Activated naive CD4-positive, alpha-beta T cell treated with anti-CD3 and anti-CD28 coated beads, Interleukin-2, amount 50 U/mL, for 72 hours (primary cell): ENCODE measurements at regions not wholly inside any gene's neighbourhood (a gene's known extent, or its start where the extent isn't known, plus 50 kb on each side); places are given as distances from the start of the nearest gene placed in this dataset.

Source experiments
- ATAC-seq, 2 donors: fragments of 150-1000 bp; cut with Tn5 transposase; 2 replicates each; pipeline ENCODE4 v1.10.0; 2021; ENCODE audit warnings: mild to moderate bottlenecking in 2 of 2, moderate library complexity in 2 of 2
- DNase-seq, 2 donors: peaks; one replicate each; pipeline ENCODE4 v3.0.0; 2021 to 2022; ENCODE audit warnings: low spot score in 2 of 2
- H3K27ac Mint-ChIP-seq, 2 donors: one replicate each; pipeline ENCODE4 v1.8.0; 2022; ENCODE audit warnings: mild to moderate bottlenecking in 2 of 2, mixed read lengths in 2 of 2
- H3K36me3 Mint-ChIP-seq, 2 donors: one replicate each; pipeline ENCODE4 v1.8.0; 2022; ENCODE audit warnings: mixed read lengths in 2 of 2
- H3K9me3 Mint-ChIP-seq, 2 donors: one replicate each; pipeline ENCODE4 v1.8.0; 2022; ENCODE audit warnings: mixed read lengths in 2 of 2

DNA sequence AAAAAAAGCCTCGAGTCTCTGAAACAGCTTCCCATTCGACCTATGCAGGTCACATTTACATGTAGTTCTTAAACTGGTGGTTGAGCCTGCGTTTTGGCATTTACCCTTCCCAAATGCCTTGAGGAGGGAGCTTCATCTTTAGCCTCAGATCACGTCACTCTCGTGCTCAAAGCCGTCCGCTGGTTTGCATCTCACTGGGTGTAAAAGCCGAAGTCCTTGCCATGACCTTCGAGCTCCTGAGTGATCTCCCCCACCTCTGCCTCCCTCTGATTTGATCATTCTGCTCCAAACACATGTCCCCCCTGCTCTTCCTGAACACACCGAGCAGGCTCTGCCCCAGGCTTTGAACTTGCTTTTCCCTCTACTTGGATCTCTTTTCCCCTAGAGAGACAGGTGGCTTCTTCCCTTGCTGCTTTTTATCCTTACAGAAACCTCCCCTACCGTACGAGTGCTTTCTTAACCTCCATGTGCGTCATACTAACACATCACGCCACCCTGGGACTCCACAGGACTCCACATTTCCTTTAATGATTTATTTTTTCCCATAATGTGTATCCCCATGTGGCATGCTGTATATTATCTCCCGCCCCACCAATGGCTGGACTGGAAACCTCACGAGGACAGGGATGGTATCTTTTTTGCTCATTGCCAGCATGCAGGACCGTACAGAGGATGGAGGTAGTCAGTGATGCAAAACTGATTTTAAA lies 610.7 kb downstream of the VRK1 start:
- Mint-ChIP-seq H3K36me3 (no peaks in the 10 kb centered on the region), H3K27ac (peak overlapping the region in 1 of 2 donors; percentile 81), H3K9me3 (no peaks in the 10 kb centered on the region)
- ATAC-seq (peak in 1 of 2 donors; percentile 50), DNase-seq (no peak)

GRCh38 chr14:97408503-97408902 lies 611.3 kb downstream of the VRK1 start:
- Mint-ChIP-seq H3K9me3 (no peaks in the 10 kb centered on the region), H3K27ac (peak overlapping the region in 1 of 2 donors; percentile 97), H3K36me3 (no peaks in the 10 kb centered on the region)
- DNase-seq (no peak), ATAC-seq (peak in 1 of 2 donors; percentile 17)

DNA sequence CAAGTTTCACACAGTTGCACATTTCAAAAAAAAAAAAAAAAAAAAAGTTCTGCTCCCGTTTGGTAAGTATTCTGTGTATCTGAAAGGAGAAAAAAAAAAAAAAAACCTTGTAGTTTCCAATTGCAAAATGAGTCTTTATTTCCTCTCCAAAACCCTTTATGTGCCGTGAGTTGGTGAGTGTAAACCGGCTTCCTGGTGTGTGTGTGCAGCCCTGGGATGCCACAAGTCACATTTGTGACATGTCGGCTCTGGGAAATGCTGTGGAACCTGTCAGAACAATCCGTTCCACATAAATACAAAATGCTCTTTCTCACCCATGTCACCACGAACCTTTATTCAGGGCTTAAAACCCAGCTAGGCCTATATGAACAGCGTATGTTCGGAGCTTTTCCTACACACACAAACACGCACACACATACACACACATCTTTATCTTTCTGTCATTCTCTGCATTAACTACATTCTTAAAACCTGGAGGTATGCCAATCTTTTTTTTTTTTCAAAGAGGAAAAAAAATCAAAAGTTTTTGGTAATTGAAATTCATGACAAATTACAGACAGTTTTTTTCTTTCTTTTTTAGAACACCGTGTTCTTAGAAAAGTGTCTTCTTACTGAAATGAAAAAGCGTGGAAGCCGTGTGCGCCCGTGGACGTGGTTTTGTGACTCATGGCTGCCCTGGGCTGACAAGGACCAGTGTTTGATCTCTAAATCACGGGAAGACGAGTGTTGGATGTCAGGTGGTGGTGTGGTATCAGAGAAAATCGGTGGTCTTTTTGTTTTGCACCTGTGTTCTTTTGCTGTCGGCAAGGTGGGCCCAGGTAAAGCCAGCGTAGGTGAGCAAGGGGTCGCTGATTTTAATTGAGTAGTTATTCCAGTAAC lies 612.0 kb downstream of the VRK1 start:
- Mint-ChIP-seq H3K36me3 (no peaks in the 10 kb centered on the region), H3K27ac (peak overlapping the region in 1 of 2 donors; percentile 97), H3K9me3 (no peaks in the 10 kb centered on the region)
- ATAC-seq (peak; percentile 83 to 91), DNase-seq (peak; percentile 50 to 68)

DNA sequence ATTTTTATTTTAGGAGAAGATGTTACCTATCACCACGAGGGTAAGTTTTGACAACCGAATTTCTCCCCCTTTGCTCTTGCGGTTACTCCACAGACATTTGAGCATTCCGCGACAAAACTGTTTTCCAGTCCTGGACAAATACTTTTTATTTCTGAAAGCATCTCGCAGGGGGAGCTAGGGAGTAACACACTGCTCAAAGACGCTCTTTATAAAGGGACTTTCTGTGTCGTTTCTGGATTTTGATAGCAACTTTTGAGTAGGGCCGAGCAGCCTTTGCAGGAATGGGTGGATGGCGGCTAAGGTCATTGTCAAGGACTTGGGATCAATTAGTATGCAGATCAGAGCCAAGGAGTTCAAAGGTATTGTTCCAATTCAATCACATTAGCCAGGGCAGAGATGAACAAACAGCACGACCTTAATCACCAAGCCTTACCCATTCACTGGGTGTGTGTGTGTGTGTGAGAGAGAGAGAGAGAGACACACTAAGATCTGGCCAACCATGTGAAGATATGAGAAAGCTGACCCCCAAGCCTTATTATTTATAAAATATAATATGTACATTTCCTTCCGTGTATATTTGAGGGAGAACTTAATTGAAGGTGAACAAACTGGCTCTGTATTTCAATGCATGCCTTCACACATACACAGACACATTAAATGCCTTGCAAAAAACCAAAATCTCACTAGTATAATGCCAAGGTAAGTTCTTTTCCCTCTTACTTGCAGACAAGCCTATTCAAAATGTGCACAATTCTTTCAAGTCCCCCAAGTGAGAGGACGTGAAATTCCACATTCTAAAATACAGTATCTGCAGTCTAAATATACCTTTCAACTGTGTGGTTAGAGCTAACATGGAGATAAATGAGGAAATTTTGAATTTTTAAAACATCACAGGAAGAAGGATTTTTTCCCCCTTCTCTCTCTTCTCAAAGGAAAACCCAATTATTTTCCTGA lies 613.8 kb downstream of the VRK1 start:
- no peaks in the 10 kb centered on the region for H3K9me3 Mint-ChIP-seq
- no peaks in the 10 kb centered on the region for H3K36me3 Mint-ChIP-seq
- ATAC-seq, result no peak

DNA sequence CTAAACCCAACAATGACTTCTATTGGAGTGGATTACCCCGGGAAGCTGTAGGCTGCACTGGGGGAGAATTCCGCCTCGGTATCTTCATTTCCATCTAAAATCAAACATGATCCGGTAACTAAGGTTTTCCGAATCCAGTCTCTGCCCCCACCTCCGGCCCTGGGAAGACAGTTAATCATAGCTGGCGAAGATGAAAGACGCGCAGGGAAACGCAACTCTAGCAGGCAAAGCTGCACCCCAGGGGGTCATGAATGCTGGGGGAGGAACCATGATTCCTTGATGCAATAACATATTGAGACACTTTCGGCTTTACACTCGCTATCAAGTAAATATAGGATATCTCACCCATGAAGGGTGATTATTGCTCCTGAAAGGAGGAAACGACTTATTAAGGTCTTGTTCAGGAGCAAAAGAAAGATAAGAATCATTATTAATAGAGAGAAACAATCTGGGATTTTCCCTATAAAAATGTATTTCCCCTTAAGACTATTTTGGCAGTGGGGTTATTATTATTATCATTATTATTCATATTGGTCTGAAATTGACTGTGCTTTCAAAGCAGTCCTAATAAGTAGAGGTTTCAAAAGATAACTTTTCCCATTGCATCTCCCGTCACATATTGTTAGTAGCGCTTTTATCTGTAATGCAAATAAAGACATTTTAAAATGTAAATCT lies 614.9 kb downstream of the VRK1 start:
- no peaks in the 10 kb centered on the region for H3K9me3 Mint-ChIP-seq
- no peak for ATAC-seq
- no peak overlapping the region for H3K27ac Mint-ChIP-seq
- DNase-seq, result no peak
- H3K36me3 Mint-ChIP-seq, result no peaks in the 10 kb centered on the region

More for the DNA sequence above, 613.8 kb downstream of the VRK1 start:
- DNase-seq, result no peak
- no peak overlapping the region for H3K27ac Mint-ChIP-seq

DNA sequence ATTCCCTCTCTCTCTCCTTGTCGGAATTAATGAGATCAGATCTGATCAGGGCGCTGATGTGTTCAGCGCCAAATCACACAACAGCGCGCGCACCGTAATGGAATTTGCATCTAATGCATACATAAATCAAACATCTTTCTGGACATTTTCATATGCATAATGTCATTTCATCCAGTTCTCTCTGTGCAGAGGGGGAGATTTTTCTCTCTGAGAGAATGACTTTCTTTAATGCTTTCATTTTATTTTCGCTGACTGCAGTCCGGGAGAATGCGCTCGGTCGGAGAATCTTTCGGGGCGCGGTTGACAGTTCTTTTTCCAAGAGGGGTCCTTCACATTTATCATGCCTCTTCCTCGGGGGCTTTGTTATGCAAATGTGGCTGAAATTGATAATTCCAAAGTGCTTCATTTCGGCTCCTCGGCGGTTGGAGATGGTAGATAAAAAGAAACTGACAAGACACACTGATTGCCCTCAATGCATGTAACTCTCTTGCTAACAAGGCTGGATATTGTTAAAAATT lies 615.9 kb downstream of the VRK1 start:
- DNase-seq (no peak), ATAC-seq (no peak)
- H3K27ac Mint-ChIP-seq, result no peak overlapping the region
- no peaks in the 10 kb centered on the region for H3K9me3 Mint-ChIP-seq
- H3K36me3 Mint-ChIP-seq, result no peaks in the 10 kb centered on the region

DNA sequence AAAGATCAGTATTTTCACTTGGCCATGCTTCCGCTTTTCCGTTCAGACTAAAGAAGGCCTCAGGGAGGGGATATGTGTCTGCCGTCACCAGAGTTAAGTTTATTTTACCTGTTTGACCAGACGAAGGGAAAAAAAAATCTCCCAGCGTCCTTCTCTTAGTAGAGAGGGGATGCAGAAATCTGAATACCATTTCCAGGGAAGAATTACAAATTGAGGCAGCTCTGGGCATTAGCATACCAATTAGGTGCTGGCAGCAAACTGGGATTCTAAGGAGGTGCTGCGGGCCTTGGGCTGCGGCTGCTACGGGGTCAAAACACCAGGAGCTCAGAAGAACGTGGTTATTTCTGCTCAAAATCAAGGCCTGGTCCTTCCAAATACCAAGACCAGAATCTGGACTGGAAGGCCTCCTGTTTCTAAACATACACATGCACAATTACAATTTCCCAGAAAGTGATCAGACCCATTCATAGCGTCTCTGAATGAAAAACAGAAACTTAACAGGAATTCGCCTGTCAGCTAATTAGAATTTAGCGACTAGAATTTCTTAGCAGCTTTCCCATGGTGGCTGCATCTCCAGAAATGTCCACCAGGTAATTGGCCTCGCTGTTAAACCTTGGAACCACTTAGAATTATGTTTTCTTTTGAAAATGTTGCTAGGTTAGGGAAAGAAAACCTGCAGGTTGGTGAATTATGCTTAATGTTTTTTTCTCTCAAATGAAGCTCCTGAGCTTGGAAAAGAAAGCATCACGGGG lies 617.0 kb downstream of the VRK1 start:
- Mint-ChIP-seq H3K27ac (no peak overlapping the region), H3K9me3 (no peaks in the 10 kb centered on the region), H3K36me3 (no peaks in the 10 kb centered on the region)
- DNase-seq, result no peak
- ATAC-seq, result no peak

GRCh38 chr14:97414718-97415098 lies 617.5 kb downstream of the VRK1 start:
- no peak for ATAC-seq

GRCh38 chr14:97415907-97416306 lies 618.7 kb downstream of the VRK1 start:
- ATAC-seq, result no peak
- Mint-ChIP-seq H3K9me3 (no peaks in the 10 kb centered on the region), H3K36me3 (no peaks in the 10 kb centered on the region), H3K27ac (no peak overlapping the region)
- DNase-seq, result no peak

More at GRCh38 chr14:97414718-97415098, 617.5 kb downstream of the VRK1 start:
- Mint-ChIP-seq H3K9me3 (no peaks in the 10 kb centered on the region), H3K36me3 (no peaks in the 10 kb centered on the region), H3K27ac (no peak overlapping the region)
- no peak for DNase-seq

GRCh38 chr14:97416550-97416949 lies 619.4 kb downstream of the VRK1 start:
- H3K36me3 Mint-ChIP-seq, result no peaks in the 10 kb centered on the region
- H3K27ac Mint-ChIP-seq, result no peak overlapping the region
- ATAC-seq, result no peak
- no peaks in the 10 kb centered on the region for H3K9me3 Mint-ChIP-seq
- no peak for DNase-seq

DNA sequence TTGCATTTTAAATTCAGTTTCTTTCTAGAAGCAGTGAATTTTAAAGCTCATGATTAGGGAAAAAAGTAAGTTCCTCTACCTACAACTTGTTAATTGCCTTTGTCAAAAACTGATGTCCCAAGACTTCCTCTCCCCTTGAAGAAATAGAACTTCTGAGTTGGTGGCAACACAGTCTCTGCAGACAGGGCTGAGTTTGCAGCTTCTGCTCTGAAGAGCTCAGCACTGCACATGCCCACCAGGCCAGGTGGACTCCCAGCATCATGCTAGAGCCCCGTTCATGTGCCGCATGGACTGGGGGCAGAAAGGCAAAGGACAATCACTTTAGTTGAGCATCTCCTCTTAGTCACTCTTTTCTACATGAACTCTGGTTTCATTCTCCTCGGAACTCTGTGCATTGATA lies 620.1 kb downstream of the VRK1 start:
- Mint-ChIP-seq H3K9me3 (no peaks in the 10 kb centered on the region), H3K36me3 (no peaks in the 10 kb centered on the region), H3K27ac (peak overlapping the region in 1 of 2 donors; percentile 29)
- DNase-seq (no peak), ATAC-seq (no peak)

- no peak for DNase-seq
- ATAC-seq, result no peak
- H3K27ac Mint-ChIP-seq, result no peak overlapping the region
- no peaks in the 10 kb centered on the region for H3K36me3 Mint-ChIP-seq
- H3K9me3 Mint-ChIP-seq, result no peaks in the 10 kb centered on the region
Observed at GRCh38 chr14:97420211-97420610, 623.0 kb downstream of the VRK1 start.

DNA sequence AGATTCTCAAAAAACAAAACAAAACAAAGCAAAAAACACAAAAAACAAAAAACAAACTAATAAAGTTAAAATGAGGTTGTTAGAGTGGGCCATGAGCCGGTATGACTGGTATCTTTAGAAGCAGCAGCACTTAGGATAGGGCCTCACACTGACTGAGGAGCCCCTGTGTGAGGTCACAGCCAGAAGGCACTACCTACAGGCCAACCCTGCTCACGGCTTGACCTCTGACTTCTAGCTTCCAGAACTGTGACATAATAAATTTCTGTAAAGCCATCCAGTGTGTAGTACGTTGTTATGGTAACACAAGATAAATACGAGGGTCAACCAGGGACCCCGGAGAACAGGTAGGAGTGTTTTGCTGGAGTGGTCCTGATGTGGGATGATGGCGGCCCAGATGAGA lies 629.6 kb downstream of the VRK1 start:
- ATAC-seq (no peak), DNase-seq (no peak)
- peak overlapping the region in 1 of 2 donors; percentile 52 for H3K27ac Mint-ChIP-seq
- no peaks in the 10 kb centered on the region for H3K9me3 Mint-ChIP-seq
- no peaks in the 10 kb centered on the region for H3K36me3 Mint-ChIP-seq

DNA sequence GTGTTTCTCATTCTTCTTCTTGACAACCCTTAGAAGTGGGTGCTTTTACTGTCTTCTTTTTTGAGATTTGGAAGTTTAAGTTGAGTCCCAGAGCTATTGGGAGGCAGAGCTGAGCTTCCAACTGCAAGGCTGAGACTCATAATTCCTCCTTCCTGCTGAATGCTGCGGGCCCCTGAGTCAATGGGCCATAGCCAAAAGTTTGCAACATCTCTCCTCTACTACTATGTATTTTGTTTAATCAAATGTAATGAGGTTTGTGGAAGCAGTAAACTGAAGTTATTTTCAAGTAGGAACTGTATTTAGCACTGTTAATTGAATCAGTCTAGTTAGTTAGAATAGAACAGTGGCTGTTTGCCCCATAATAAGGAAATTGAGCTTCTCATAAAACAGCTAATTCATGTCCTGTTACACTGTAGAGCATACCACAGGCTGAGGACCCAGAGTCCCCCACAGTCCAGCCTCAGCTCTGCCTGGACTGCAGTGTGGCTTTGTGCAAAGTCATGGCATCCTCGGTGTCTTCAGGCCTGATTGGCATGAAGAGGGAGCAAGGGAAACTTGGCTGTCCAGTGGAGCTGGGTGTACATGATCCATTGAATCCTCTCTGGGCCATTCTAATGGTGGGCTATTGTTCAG lies 631.7 kb downstream of the VRK1 start:
- Mint-ChIP-seq H3K9me3 (peaks cover 0 to 5% of the 10 kb centered on the region in 2 donors), H3K36me3 (no peaks in the 10 kb centered on the region), H3K27ac (no peak overlapping the region)
- DNase-seq (no peak), ATAC-seq (no peak)

DNA sequence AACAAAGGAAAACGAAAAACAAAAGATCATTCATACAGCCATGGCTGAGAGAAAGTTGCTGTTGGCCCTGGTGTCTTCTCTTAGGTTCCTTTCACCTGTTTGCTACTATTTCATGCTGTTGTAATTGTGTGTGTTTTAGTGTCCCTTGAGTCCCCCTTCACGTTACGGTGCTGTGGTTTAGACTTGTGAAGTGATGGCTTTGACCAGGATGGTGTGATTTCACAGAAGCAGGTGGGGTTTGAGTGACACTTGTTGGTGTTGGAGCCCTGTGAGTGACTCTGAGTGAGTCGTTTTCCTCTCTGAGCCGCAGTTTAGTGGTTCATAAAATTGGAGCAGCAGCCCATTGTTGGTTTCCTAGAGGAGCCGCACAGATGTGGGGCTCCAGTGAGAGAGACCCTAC lies 635.4 kb downstream of the VRK1 start:
- H3K9me3 Mint-ChIP-seq, result peaks cover 3 to 9% of the 10 kb centered on the region in 2 donors
- peaks cover 0 to 3% of the 10 kb centered on the region in 2 donors for H3K36me3 Mint-ChIP-seq
- H3K27ac Mint-ChIP-seq, result no peak overlapping the region
- DNase-seq (no peak), ATAC-seq (no peak)
